IMR-90 (cell line): ENCODE measurements at regions not wholly inside any gene's neighbourhood (a gene's known extent, or its start where the extent isn't known, plus 50 kb on each side); places are given as distances from the start of the nearest gene placed in this dataset.

ENCODE experiments used
- ATAC-seq: fragments of 200-7000 bp; cut with Tn5 transposase; 2 replicates; pipeline ENCODE4 v1.9.1; 2020; ENCODE audit warnings: low read depth, mild to moderate bottlenecking, moderate library complexity
- BruUV-seq: library from RNA; stranded (reverse); fragments of 400-500 nt; replicated peaks from 2 replicates; lab custom pipeline; 2021; lab: Mats Ljungman, UMichigan
- CTCF ChIA-PET: fragments of 300-600 bp; formaldehyde crosslinking; extraction: SDS; loops from one replicate; lab custom pipeline; 2021; ENCODE audit warnings: antibody characterized with exemption; lab: Yijun Ruan, JAX
- POLR2A ChIA-PET: fragments of 300-600 bp; sonication (Branson Sonifier 250); formaldehyde crosslinking; loops from one replicate; lab custom pipeline; 2022; ENCODE audit warnings: antibody characterized with exemption; ENCODE audit not compliant: unreplicated experiment; lab: Charles Lee
- DNase-seq: peaks from one replicate; pipeline ENCODE4 v3.0.0; 2013
- H2AFZ ChIP-seq: replicated peaks from 2 replicates; pipeline ENCODE3; 2013; ENCODE audit warnings: low read length, mild to moderate bottlenecking; ENCODE audit not compliant: poor library complexity
- H2AK5ac ChIP-seq: 2 replicates; pipeline ENCODE4 v1.6.1; 2013; ENCODE audit warnings: low read depth, low read length, inconsistent platforms
- H2AK9ac ChIP-seq: replicated peaks from 2 replicates; pipeline ENCODE3; 2013; ENCODE audit warnings: mild to moderate bottlenecking, low read depth, low read length, moderate library complexity; ENCODE audit not compliant: poor library complexity
- H2BK120ac ChIP-seq: 2 replicates; pipeline ENCODE4 v1.6.1; 2013; ENCODE audit warnings: low read depth, low read length, inconsistent platforms
- H2BK15ac ChIP-seq: 3 replicates; pipeline ENCODE4 v1.6.1; 2013; ENCODE audit warnings: low read depth, low read length, inconsistent platforms
- H2BK20ac ChIP-seq: 2 replicates; pipeline ENCODE4 v1.6.1; 2013; ENCODE audit warnings: low read depth, mild to moderate bottlenecking, inconsistent platforms, low read length, moderate library complexity
- H2BK5ac ChIP-seq: 2 replicates; pipeline ENCODE4 v1.6.1; 2013; ENCODE audit warnings: mild to moderate bottlenecking, low read depth, low read length, inconsistent platforms; ENCODE audit not compliant: poor library complexity, severe bottlenecking
- H3K14ac ChIP-seq: replicated peaks from 2 replicates; pipeline ENCODE4 v1.6.1; 2013; ENCODE audit warnings: low read depth, low read length, inconsistent platforms
- H3K18ac ChIP-seq: 2 replicates; pipeline ENCODE4 v1.6.1; 2013; ENCODE audit warnings: low read depth, low read length, control low read depth
- H3K23ac ChIP-seq: 2 replicates; pipeline ENCODE4 v1.6.1; 2013; ENCODE audit warnings: low read depth, low read length, inconsistent platforms
- H3K27ac ChIP-seq: 2 replicates; pipeline ENCODE4 v1.5.1; 2013; ENCODE audit warnings: mild to moderate bottlenecking, control low read depth, low read length; ENCODE audit not compliant: insufficient read depth
- H3K27me3 ChIP-seq: 2 replicates; pipeline ENCODE4 v1.6.1; 2013; ENCODE audit warnings: low read length; ENCODE audit not compliant: control insufficient read depth, insufficient read depth
- H3K36me3 ChIP-seq: 2 replicates; pipeline ENCODE4 v1.6.1; 2013; ENCODE audit warnings: low read length, mixed read lengths; ENCODE audit not compliant: control insufficient read depth, insufficient read depth
- H3K4ac ChIP-seq: 2 replicates; pipeline ENCODE4 v1.6.1; 2013; ENCODE audit warnings: low read depth, low read length, inconsistent platforms
- H3K4me1 ChIP-seq: 2 replicates; pipeline ENCODE4 v1.6.1; 2013; ENCODE audit warnings: low read length, mixed read lengths; ENCODE audit not compliant: control insufficient read depth, insufficient read depth
- H3K4me2 ChIP-seq: 2 replicates; pipeline ENCODE4 v1.6.1; 2013; ENCODE audit warnings: low read depth, mild to moderate bottlenecking, control low read depth, low read length, moderate library complexity
- H3K4me3 ChIP-seq: 2 replicates; pipeline ENCODE4 v1.5.1; 2013; ENCODE audit warnings: low read depth, mild to moderate bottlenecking, control low read depth, low read length, moderate library complexity; ENCODE audit not compliant: insufficient read depth
- H3K56ac ChIP-seq: 2 replicates; pipeline ENCODE4 v1.6.1; 2013; ENCODE audit warnings: low read length, inconsistent platforms; ENCODE audit not compliant: insufficient read depth; ENCODE audit errors: extremely low read depth
- H3K79me1 ChIP-seq, 2 experiments: 2 replicates each; pipeline ENCODE4 v1.6.1; 2013; ENCODE audit warnings: low read length in 2 of 2, inconsistent platforms in 1 of 2, low read depth in 1 of 2
- H3K9ac ChIP-seq: 2 replicates; pipeline ENCODE4 v1.6.1; 2013; ENCODE audit warnings: low read depth, low read length, control low read depth
- H3K9me1 ChIP-seq: 2 replicates; pipeline ENCODE4 v1.6.1; 2013; ENCODE audit warnings: low read length, inconsistent platforms; ENCODE audit not compliant: insufficient read depth
- H3K9me3 ChIP-seq: 2 replicates; pipeline ENCODE4 v1.6.1; 2013; ENCODE audit warnings: low read length; ENCODE audit not compliant: control insufficient read depth, insufficient read depth
- H4K20me1 ChIP-seq: 2 replicates; pipeline ENCODE4 v1.6.1; 2013; ENCODE audit warnings: low read length, inconsistent platforms; ENCODE audit not compliant: insufficient read depth
- H4K5ac ChIP-seq: 2 replicates; pipeline ENCODE4 v1.6.1; 2013; ENCODE audit warnings: mild to moderate bottlenecking, low read depth, low read length, control low read depth
- H4K8ac ChIP-seq, 2 experiments: 2 replicates each; pipeline ENCODE4 v1.6.1; 2013; ENCODE audit warnings: low read depth in 2 of 2, low read length in 2 of 2, control low read depth in 1 of 2, inconsistent platforms in 1 of 2
- H4K91ac ChIP-seq: 2 replicates; pipeline ENCODE4 v1.6.1; 2013; ENCODE audit warnings: low read depth, low read length, inconsistent platforms; ENCODE audit not compliant: insufficient read depth
- BHLHE40 ChIP-seq: fragments of 150-350 bp; IDR thresholded peaks from 2 replicates; pipeline ENCODE4 v1.6.1; 2016; ENCODE audit warnings: mild to moderate bottlenecking, low read depth, low read length
- CEBPB ChIP-seq: IDR thresholded peaks from 2 replicates; pipeline ENCODE4 v1.6.1; 2012; ENCODE audit warnings: low read depth, low read length, improper control_type of control experiment
- CHD1 ChIP-seq: IDR thresholded peaks from 2 replicates; pipeline ENCODE4 v1.6.1; 2012; ENCODE audit warnings: low read depth, low read length, improper control_type of control experiment
- CTCF ChIP-seq: conservative IDR thresholded peaks from 2 replicates; pipeline ENCODE4 v1.5.1; 2012; ENCODE audit warnings: mild to moderate bottlenecking, low read depth, low read length, improper control_type of control experiment
- ELK1 ChIP-seq: fragments of 150-350 bp; IDR thresholded peaks from 2 replicates; pipeline ENCODE4 v1.6.1; 2016; ENCODE audit warnings: low read depth, mild to moderate bottlenecking, low read length, moderate library complexity, borderline replicate concordance
- FOS ChIP-seq: fragments of 150-350 bp; IDR thresholded peaks from 2 replicates; pipeline ENCODE4 v1.6.1; 2016; ENCODE audit warnings: low read depth, low read length
- MAFK ChIP-seq: IDR thresholded peaks from 2 replicates; pipeline ENCODE4 v1.6.1; 2012; ENCODE audit warnings: low read depth, low read length, improper control_type of control experiment
- MAZ ChIP-seq: IDR thresholded peaks from 2 replicates; pipeline ENCODE4 v1.6.1; 2012; ENCODE audit warnings: low read depth, mild to moderate bottlenecking, low read length, improper control_type of control experiment, moderate library complexity, borderline replicate concordance
- MXI1 ChIP-seq: IDR thresholded peaks from 2 replicates; pipeline ENCODE4 v1.6.1; 2012; ENCODE audit warnings: low read depth, mild to moderate bottlenecking, low read length, moderate library complexity, borderline replicate concordance
- NFE2L2 ChIP-seq: fragments of 150-350 bp; IDR thresholded peaks from 2 replicates; pipeline ENCODE4 v1.6.1; 2016; ENCODE audit warnings: low read depth, mild to moderate bottlenecking, low read length
- POLR2A ChIP-seq: IDR thresholded peaks from 2 replicates; pipeline ENCODE4 v1.6.1; 2012; ENCODE audit warnings: mild to moderate bottlenecking, low read depth, low read length
- RAD21 ChIP-seq: IDR thresholded peaks from 2 replicates; pipeline ENCODE4 v1.6.1; 2012; ENCODE audit warnings: low read length, improper control_type of control experiment
- RCOR1 ChIP-seq: IDR thresholded peaks from 2 replicates; pipeline ENCODE4 v1.6.1; 2012; ENCODE audit warnings: mild to moderate bottlenecking, low read length, improper control_type of control experiment; ENCODE audit not compliant: insufficient replicate concordance
- RFX5 ChIP-seq: IDR thresholded peaks from 2 replicates; pipeline ENCODE4 v1.8.0; 2012; ENCODE audit warnings: low read depth, mild to moderate bottlenecking, low read length, moderate library complexity
- SMC3 ChIP-seq: fragments of 150-350 bp; IDR thresholded peaks from 2 replicates; pipeline ENCODE4 v1.6.1; 2016; ENCODE audit warnings: low read depth, mild to moderate bottlenecking, antibody characterized with exemption, low read length, moderate library complexity
- WGBS, 2 experiments: methylation state at CpG; one replicate each; pipeline versions ENCODE4 v1.1.5 to v1.1.7; 2013; ENCODE audit warnings: missing lambda C conversion rate in 2 of 2; ENCODE audit not compliant: insufficient read length in 1 of 2; ENCODE audit errors: extremely low coverage in 2 of 2; 5-methylcytosine and 5-hydroxymethylcytosine counted together
- dilution Hi-C: fragments of 300-500 bp; cut with HindIII; formaldehyde crosslinking; loops from one replicate; pipeline ENCODE4 v1.14.3; 2018; ENCODE audit warnings: low sequenced_read_pairs; ENCODE audit not compliant: unreplicated experiment
- in situ Hi-C: fragments of 300-500 bp; cut with MboI; formaldehyde crosslinking; loops from 3 replicates; pipeline ENCODE4 v1.14.3; 2019; ENCODE audit warnings: low sequenced_read_pairs, inconsistent platforms, mixed read lengths
- intact Hi-C: fragments of 100-400 bp; cut with micrococcal nuclease; formaldehyde crosslinking; loops from 2 replicates; pipeline ENCODE4 v1.10.0; 2022
- TF ChIP-seq, protein P1 (sequence below): fragments of 150-350 bp; IDR thresholded peaks from 2 replicates; pipeline ENCODE4 v1.6.1; 2017; ENCODE audit warnings: mild to moderate bottlenecking, antibody characterized with exemption, low read length, low read depth

DNA sequence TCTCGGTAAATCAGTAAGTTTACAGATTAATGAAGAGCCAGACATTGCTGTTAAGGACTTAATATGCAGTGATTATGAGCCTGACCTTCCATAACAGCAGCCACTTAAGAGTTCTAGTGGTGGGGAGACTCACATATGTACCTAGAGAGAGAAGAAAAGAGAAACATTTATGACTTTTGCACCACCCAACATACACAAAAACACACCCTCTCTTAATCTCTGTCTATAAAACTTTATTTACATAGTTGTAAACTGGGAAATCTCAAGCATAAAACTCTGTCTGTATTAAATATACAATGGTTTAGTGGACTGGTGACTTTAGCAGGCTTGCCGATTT lies 347.4 kb upstream of the ADGRL2 start:
- Histone ChIP-seq H3K56ac (no peak overlapping the region), H3K36me3 (no peaks in the 10 kb centered on the region), H3K23ac (no peak overlapping the region), H3K4me3 (no peak overlapping the region), H3K9me3 (no peaks in the 10 kb centered on the region), H3K18ac (no peak overlapping the region), H2AK9ac (no peak overlapping the region), H3K4me2 (no peak overlapping the region), H2BK15ac (no peak overlapping the region), H3K79me1 (no peaks in the 10 kb centered on the region), H2BK120ac (no peak overlapping the region), H2BK5ac (no peak overlapping the region), H4K91ac (no peak overlapping the region), H3K9ac (no peak overlapping the region), H4K20me1 (no peaks in the 10 kb centered on the region), H4K5ac (no peak overlapping the region), H2AK5ac (no peak overlapping the region), H3K4me1 (no peaks in the 10 kb centered on the region), H2AFZ (no peak overlapping the region), H3K14ac (no peak overlapping the region), H2BK20ac (no peak overlapping the region), H3K27ac (no peak overlapping the region), H4K8ac (no peak overlapping the region), H3K27me3 (no peaks in the 10 kb centered on the region), H3K9me1 (no peaks in the 10 kb centered on the region), H3K4ac (no peak overlapping the region)
- intact Hi-C loops (no loop called here), in situ Hi-C loops (no loop called here), dilution Hi-C loops (no loop called here)
- no peak for DNase-seq
- TF ChIP-seq MAZ (no peak), CHD1 (no peak), ELK1 (no peak), FOS (no peak), BHLHE40 (no peak), RFX5 (no peak), POLR2A (no peak), CEBPB (no peak), NFE2L2 (no peak), CTCF (no peak), SMC3 (no peak), MXI1 (no peak), MAFK (no peak), RCOR1 (no peak), RAD21 (no peak)
- TF ChIP-seq, protein P1, sequence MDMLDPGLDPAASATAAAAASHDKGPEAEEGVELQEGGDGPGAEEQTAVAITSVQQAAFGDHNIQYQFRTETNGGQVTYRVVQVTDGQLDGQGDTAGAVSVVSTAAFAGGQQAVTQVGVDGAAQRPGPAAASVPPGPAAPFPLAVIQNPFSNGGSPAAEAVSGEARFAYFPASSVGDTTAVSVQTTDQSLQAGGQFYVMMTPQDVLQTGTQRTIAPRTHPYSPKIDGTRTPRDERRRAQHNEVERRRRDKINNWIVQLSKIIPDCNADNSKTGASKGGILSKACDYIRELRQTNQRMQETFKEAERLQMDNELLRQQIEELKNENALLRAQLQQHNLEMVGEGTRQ = no peak
- no CpG with 5 or more reads among the region's 2 CpGs for WGBS, 2 experiments
- POLR2A ChIA-PET = no interaction called here
- CTCF ChIA-PET = interaction anchor here (0.5 kb wide), 1 partner anchor 103 kb away, joined by 3 read pairs; no protein-coding TSS in a partner anchor
- no peak for ATAC-seq
- BruUV-seq = no TSS peak
